ENCODE measurements at regions not wholly inside any gene's neighbourhood (a gene's known extent, or its start where the extent isn't known, plus 50 kb on each side); places are given as distances from the start of the nearest gene placed in this dataset.

DNA sequence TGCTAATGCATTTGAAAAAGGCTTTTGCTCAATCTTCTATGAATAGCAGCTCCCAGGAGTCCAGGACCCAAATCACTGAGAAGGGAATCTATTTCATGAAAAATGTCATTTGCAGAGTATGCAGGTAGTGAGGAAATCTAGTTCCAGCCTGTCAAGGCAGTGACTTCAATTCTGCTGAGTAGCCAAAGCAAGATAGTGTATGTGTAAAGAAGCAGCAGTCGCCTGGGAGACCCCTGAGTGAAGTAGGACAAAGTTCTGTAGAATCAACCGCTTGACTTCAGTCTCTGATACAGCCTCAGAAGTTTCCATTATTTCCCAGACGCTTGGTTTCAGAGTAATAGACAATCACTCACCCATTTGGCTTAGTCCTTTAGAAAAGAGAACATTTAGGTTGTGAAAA, 435.6 kb upstream of the LRFN5 start:
- no peak for TF ChIP-seq JUND (IDR thresholded peaks at IDR 0.05)
- TF ChIP-seq, protein P1, sequence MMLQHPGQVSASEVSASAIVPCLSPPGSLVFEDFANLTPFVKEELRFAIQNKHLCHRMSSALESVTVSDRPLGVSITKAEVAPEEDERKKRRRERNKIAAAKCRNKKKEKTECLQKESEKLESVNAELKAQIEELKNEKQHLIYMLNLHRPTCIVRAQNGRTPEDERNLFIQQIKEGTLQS (IDR thresholded peaks at IDR 0.05) = no peak
- TF ChIP-seq EGR1 (IDR thresholded peaks at IDR 0.05; ENCODE audit: low read depth in 2 of 2) = no peak
- TF ChIP-seq HNF4A (conservative IDR thresholded peaks at IDR 0.05) = no peak
- TF ChIP-seq, protein P2, sequence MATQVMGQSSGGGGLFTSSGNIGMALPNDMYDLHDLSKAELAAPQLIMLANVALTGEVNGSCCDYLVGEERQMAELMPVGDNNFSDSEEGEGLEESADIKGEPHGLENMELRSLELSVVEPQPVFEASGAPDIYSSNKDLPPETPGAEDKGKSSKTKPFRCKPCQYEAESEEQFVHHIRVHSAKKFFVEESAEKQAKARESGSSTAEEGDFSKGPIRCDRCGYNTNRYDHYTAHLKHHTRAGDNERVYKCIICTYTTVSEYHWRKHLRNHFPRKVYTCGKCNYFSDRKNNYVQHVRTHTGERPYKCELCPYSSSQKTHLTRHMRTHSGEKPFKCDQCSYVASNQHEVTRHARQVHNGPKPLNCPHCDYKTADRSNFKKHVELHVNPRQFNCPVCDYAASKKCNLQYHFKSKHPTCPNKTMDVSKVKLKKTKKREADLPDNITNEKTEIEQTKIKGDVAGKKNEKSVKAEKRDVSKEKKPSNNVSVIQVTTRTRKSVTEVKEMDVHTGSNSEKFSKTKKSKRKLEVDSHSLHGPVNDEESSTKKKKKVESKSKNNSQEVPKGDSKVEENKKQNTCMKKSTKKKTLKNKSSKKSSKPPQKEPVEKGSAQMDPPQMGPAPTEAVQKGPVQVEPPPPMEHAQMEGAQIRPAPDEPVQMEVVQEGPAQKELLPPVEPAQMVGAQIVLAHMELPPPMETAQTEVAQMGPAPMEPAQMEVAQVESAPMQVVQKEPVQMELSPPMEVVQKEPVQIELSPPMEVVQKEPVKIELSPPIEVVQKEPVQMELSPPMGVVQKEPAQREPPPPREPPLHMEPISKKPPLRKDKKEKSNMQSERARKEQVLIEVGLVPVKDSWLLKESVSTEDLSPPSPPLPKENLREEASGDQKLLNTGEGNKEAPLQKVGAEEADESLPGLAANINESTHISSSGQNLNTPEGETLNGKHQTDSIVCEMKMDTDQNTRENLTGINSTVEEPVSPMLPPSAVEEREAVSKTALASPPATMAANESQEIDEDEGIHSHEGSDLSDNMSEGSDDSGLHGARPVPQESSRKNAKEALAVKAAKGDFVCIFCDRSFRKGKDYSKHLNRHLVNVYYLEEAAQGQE (IDR thresholded peaks at IDR 0.05) = no peak
- TF ChIP-seq GABPA (IDR thresholded peaks at IDR 0.05 in 1 of 2, conservative IDR thresholded peaks at IDR 0.05 in 1 of 2) = no peak
- no peak for TF ChIP-seq RXRA (IDR thresholded peaks at IDR 0.05)
- TF ChIP-seq, protein P3, sequence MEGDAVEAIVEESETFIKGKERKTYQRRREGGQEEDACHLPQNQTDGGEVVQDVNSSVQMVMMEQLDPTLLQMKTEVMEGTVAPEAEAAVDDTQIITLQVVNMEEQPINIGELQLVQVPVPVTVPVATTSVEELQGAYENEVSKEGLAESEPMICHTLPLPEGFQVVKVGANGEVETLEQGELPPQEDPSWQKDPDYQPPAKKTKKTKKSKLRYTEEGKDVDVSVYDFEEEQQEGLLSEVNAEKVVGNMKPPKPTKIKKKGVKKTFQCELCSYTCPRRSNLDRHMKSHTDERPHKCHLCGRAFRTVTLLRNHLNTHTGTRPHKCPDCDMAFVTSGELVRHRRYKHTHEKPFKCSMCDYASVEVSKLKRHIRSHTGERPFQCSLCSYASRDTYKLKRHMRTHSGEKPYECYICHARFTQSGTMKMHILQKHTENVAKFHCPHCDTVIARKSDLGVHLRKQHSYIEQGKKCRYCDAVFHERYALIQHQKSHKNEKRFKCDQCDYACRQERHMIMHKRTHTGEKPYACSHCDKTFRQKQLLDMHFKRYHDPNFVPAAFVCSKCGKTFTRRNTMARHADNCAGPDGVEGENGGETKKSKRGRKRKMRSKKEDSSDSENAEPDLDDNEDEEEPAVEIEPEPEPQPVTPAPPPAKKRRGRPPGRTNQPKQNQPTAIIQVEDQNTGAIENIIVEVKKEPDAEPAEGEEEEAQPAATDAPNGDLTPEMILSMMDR (IDR thresholded peaks at IDR 0.05; ENCODE audit: low read depth, low read length, missing input control) = no peak
- no peak for TF ChIP-seq RAD21 (IDR thresholded peaks at IDR 0.05)
- no peak for TF ChIP-seq FOXA1 (IDR thresholded peaks at IDR 0.05)
- TF ChIP-seq, protein P4, sequence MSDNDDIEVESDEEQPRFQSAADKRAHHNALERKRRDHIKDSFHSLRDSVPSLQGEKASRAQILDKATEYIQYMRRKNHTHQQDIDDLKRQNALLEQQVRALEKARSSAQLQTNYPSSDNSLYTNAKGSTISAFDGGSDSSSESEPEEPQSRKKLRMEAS (IDR thresholded peaks at IDR 0.05) = no peak
- TF ChIP-seq YY1 (IDR thresholded peaks at IDR 0.05) = no peak
- no peak for TF ChIP-seq TAF1 (conservative IDR thresholded peaks at IDR 0.05)
- TF ChIP-seq, protein P5, sequence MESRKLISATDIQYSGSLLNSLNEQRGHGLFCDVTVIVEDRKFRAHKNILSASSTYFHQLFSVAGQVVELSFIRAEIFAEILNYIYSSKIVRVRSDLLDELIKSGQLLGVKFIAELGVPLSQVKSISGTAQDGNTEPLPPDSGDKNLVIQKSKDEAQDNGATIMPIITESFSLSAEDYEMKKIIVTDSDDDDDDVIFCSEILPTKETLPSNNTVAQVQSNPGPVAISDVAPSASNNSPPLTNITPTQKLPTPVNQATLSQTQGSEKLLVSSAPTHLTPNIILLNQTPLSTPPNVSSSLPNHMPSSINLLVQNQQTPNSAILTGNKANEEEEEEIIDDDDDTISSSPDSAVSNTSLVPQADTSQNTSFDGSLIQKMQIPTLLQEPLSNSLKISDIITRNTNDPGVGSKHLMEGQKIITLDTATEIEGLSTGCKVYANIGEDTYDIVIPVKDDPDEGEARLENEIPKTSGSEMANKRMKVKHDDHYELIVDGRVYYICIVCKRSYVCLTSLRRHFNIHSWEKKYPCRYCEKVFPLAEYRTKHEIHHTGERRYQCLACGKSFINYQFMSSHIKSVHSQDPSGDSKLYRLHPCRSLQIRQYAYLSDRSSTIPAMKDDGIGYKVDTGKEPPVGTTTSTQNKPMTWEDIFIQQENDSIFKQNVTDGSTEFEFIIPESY (IDR thresholded peaks at IDR 0.05) = no peak
- TF ChIP-seq NR2F2 (IDR thresholded peaks at IDR 0.05) = no peak
- no peak for TF ChIP-seq HNF4G (IDR thresholded peaks at IDR 0.05)
- no peak for TF ChIP-seq SP1 (IDR thresholded peaks at IDR 0.05)
- no peak for TF ChIP-seq FOXA2 (IDR thresholded peaks at IDR 0.05)
- H3K9me3 ChIP-seq (ENCODE audit: control insufficient read depth in 4 of 4, low read length in 3 of 4) = no peaks in the 10 kb centered on the region
- 52% methylated on average over 3 of the region's 3 CpGs for WGBS
- no peak overlapping the region for H3K27ac ChIP-seq (ENCODE audit: low read depth in 1 of 2, low read length in 2 of 2)
- no peaks in the 10 kb centered on the region for H3K4me1 ChIP-seq (ENCODE audit: control insufficient read depth in 4 of 4, insufficient read depth in 4 of 4, low read length in 3 of 4)
- H3K9ac ChIP-seq (ENCODE audit: low read depth in 1 of 2, low read length in 2 of 2) = no peak overlapping the region
- H3K4me3 ChIP-seq (ENCODE audit: low read depth in 1 of 3, low read length in 3 of 3) = no peak overlapping the region
- DNase-seq (ENCODE audit: low spot score) = no peak
- no peaks in the 10 kb centered on the region for H3K27me3 ChIP-seq (ENCODE audit: control insufficient read depth in 4 of 4, insufficient read depth in 4 of 4, low read length in 3 of 4)
- no peaks in the 10 kb centered on the region for H3K36me3 ChIP-seq (ENCODE audit: control insufficient read depth in 4 of 4, insufficient read depth in 3 of 4, low read depth in 1 of 4, low read length in 3 of 4)
